A204.1 (cell line): ENCODE measurements at regions not wholly inside any gene's neighbourhood (a gene's known extent, or its start where the extent isn't known, plus 50 kb on each side); places are given as distances from the start of the nearest gene placed in this dataset.
"Not testable (repeated sequence)": the region's sequence is repeated elsewhere in the genome, so short reads cannot be mapped to it uniquely, and the experiment has no call there.

Experiments used
- FAIRE-seq: peaks from 2 replicates; lab custom pipeline; 2012; peaks lifted over from hg19 to GRCh38; lab: Jason Lieb, UNC

DNA sequence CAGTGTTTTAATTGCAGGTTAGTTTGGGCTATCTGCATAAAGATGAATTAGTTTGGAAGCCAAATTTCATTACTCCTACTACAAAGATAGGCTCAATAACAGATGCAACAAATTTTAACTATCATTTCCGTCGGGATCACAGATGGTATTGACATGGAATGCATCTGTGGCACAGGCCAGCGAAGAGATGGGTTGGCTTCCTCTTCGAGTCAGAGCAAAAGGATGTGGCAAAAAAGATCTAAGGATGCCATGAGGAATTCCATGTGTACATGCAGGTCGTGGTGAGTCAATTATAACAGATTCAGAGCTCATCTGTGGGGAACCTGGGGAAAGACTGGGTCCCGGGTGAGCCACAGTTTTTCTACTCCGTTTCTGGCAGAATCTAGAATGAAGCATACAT lies 83.0 kb upstream of the CITED2 start:
- no peak for FAIRE-seq

DNA sequence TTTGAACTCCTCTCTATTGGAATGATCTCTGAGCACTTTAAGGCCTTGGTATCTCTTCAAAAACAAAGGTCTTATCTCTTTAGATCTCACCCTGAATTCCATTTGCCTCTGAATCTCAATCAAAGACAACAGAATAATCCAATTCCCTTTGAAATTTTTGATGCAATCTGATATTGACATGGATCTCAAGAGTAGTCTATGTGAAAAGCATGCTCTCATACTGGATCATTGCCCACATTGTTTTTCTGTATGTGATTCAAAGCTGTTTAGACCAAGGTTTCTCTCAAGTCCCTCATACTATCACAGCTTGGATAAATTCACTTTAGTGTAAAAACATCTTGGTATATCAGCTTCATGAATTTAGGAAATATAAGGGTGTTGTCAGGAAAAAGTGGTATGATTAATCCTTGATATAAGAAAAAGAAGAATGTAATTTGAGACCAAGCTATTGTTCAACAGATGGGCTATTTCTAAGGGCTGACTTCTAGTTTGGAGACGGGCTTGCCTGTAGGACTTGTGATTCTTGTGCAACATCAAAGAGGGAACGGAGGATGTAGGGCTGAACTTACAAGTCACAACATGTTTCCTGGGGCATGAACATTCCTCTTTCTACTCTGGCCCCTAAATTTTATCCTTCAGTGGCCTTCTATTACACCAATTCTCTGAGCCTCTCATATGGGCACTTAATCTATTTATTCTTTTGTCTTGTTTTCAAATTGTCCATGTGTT lies 77.9 kb upstream of the CITED2 start:
- FAIRE-seq: no peak

DNA sequence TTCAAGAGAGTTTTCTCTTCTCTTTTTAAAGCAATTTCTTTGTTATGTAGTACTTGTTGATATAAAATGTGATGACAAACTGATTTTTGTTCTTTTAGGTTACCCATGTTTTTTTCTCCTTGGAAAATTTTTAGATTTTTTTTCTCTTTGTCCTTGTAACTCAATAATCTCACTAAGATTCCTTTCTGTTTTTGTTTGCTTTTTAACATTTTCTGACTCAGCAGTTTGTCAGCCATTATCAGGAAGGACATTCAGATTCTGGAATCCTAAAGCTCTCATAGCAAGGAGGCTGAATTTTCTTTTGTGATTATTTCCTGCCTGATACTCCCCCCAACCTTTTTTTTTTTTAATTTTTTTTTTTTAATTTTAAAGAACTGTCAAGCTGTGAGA lies 75.2 kb upstream of the CITED2 start:
- no peak for FAIRE-seq

DNA sequence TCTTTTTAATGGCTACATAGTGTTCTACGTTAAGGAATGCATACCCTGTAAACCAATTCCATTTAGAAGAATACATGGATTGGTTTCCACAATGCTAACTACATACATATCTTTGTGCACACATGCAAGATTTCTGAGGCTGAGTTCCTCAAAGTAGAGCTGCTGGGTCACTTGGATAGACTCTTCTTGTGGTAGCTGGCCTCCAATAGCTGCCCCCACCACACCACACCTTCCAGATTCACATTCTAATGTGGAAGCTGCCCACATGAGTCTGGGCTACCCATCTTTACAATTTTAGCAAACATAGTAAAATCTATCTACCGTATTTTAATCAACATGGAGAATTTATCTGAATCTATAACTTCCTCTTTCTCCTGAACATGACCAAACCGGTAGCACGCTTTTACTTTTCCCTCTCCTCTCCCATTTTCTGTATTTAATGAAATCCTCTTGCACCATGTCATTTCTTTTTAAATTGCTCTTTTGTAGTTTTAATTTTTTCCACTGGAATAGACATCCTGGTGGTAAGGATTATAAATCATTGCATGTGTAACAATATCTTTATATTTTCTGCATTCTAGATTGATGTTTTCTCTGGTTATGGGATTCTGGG lies 74.7 kb upstream of the CITED2 start:
- no peak for FAIRE-seq

DNA sequence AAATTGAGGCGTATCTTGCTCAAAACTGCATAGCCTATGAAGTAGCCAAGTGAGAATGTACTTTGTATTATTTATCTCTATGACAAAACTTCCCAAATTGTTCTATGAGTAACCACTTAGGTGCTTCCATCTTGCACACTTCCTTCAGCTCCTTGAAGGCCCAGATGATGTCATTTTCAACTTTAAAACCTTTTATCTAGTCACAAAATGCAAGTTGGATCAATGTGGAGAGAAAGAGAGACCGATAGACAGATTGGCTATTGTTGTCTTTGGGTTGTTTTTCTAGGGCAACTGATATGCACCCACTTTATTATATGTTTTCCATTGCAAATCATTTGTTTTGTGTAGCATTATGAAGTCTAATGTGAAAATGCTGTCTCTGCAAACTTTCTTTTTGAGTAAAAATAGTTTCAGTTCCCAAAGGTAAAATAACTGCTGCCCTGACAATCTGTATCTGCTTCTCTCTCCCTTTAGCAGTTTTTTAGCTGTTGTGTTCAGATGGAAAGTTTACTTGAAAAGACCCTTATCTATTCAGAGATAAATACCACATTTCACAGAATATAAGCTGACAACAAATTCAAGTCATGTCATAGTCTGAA lies 73.7 kb upstream of the CITED2 start:
- no peak for FAIRE-seq

DNA sequence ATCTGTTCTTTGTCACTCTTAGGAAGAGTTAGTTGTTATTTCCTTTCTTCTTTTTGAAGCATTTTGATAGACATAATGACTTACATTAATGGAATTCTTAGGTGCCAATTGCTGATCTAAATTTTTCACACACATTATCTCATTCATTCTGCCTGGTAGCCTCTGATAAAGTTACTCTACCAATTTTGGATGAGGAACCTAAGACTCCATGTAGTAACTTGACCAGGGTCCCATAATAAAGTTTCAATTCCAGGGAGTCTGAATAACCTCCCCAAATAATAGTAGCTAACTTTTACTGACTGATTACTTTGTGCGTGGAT lies 73.2 kb upstream of the CITED2 start:
- FAIRE-seq: no peak

DNA sequence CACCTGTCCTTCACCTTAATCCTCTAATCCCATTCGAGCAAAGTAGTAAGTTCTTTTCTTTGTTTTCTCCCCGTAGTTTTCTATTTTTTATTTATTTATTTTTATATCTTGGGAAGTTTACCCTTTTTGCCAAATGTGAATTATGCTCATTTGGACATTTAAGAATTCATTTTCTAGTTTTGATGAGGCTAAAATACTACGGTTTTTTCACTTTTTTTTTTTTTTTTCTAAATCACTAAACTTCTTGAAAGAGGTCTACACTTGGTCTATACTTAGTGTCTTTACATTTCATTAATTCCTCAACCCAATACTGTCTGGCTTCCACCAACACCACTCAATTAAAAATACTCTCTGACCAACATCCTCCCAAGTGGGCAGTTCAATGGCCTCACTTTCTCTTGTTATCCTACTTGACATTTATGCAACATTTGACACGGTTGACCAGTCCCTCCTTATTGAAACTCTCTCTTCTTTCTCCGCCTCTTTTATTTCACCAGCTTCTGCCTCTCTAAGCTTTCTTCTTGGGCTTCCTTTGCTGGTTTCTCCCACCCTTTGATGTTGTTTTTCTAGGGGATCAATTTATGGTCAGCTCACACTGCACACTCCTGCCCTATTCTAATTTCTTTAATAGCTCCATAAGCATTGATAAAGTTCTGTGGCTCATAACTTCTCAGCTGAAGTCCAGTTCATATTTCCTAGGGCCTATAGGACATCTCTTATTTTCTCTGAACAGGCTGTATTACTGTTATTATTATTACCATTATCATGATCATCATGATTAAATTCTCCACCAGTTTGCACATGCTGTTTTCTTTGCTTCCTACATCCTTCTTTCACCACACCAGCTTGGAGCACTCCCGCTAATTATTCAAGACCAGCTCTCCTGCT lies 72.6 kb upstream of the CITED2 start:
- no peak for FAIRE-seq

DNA sequence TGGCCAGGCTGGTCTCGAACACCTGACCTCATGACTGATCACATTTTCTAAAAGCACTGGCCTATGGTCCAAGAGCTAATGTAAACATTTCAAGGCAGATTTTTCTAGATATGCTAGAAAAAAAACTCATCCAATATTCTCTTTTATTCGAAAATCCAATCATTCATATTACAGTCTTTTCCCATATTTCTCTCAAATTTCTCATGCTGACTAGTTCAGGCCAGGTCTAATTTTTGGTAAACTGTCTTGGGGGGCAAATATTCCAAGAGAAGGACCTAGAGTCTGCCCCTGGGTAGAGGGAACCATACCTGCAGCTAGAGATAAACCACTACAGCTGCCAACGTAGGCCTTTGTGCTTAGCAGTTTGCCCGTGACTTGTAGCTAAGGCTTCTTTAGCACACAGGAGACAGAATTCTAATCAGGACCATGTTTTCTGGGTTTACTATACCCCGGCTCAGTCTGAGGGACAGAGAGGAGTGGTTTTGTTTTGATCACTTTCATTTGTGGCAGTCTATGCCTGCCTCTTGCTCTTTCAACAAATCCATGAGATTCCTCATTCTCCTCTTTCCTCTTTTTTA lies 71.8 kb upstream of the CITED2 start:
- no peak for FAIRE-seq

DNA sequence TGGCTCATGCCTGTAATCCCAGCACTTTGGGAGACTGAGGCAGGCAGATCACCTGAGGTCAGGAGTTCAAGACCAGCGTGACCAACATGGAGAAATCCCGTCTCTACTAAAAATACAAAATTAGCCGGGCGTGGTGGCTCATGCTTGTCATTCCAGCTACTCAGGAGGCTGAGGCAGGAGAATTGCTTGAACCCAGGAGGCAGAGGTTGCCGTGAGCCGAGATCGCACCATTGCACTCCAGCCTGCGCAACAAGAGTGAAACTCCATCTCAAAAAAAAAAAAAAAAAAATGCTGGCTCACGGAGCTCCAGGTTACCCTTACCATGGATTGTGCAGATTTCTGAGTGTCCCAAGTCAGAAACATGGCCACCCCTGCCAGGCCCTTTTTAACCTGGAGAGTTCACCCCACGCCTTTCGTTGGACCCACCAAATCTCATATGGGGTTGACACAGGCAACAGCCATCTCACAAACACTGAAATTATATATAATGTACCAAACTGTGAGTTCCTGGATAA lies 69.9 kb upstream of the CITED2 start:
- not testable (repeated sequence) for FAIRE-seq

DNA sequence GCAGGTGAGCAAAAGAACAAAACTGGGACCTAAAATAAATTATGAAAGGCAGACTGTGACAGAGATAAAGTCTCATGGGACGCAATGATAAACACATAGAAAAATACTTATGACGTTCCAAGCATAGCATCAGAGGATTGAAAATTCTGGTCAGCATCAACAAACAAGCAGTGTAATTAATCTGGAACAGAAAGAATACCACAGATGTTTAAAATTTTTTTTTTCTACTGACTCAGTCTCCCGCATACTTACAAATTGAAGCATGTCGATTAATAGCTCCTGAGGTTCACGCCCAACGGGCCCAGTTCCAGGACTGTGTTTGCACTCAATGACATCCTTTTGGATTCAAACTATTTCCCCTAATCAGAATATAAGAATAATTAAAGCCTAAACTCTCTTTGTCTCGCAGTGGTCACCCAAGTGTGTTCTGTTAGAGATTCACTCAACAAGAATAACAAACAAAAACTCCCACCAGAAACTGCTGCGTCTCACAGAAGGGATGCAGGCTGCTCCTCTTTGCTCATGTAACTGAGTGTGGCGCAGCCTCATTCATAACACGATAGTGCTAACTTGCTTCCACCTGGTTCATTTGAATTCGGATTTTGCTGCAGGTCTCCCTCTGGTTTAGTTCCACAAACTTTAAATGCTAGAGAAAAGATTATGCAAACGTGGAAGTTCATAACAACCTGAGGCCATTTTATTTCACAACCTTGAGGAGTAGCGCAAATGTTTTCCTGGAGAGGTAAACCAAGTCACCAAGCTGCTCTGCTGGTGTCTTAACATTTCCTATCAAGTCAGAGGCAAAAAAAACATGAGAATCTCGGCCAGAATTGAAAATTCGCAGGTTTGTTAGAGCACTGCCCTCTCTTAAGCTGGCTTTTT lies 69.0 kb upstream of the CITED2 start:
- no peak for FAIRE-seq

DNA sequence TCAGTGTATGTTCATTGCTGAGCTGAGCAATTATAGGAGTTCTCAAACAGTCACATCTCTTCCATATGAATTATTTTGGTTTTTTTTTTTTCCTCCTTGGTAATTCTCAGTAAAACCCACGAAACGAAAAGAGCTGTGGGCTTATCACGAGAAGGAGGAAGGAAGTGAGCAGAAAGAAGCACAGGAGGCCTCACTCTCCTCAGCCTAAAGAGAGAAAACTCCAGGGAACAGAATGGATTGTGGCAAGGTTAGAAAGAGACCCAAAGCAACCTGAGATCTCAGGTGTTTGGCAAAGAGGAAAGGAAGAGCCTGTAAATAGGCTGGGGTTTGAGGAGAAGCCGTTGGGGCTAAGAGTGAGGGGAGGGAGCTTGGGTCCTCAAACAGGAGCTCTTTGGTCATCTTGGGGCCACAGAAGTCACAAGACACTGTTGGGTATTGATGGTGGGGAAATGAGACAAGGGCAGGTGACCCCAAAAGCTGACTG lies 67.8 kb upstream of the CITED2 start:
- FAIRE-seq: no peak

DNA sequence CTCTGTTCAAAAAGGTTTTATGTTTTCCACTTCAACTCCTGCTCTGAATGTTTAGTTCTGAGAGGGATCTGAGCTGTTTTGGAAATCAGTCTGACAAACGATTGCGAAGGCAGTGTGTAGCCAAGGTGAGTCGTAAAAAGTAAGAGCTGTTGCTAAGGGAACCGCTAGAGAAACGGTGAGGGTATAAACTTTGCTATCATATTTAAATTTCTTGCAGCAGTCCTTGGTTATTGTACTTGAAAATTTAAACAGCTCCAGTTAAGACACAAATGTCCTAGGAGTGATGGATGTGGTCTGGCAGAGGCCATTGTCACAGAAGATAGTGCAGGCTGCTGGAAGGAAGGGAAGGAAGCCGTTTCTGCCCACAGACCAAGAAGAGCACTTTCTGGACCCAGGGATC lies 64.9 kb upstream of the CITED2 start:
- FAIRE-seq: no peak

DNA sequence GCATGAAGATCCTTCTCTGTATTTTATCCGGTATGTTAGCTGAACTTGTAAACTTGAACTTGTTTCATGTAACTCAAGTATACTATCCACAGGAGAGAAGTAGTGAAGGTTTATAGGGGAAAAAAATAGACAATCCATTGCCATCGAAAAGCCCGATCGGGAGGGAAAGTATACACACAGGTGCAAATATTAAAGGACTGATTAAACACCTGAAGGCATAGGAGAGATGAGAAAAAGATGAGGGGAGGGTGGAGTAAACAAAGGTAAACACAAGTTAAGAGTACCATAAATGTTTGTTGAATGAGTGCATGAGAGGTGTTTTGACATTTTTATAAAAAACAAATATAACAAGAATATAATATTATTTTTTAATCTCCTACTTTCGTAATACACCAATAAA lies 64.3 kb upstream of the CITED2 start:
- FAIRE-seq: no peak

DNA sequence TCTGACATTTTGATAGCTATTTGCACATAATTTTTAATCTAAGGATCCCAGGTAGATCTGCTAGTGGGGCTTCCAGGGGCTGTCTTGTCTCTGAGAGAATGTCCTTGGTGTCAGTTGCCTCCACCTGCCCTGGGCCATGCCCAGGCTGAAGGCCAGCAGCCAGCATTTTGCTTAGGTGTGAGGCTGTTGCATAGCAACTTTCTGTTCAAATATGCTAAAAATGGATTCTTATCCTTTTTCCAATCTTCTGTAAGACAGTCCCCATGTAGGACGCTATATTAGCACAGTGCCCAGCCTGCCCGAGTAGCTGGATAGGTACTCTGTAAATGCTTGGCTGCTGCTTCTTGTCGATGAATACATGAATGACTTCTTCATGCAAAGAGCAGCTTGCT lies 62.5 kb upstream of the CITED2 start:
- no peak for FAIRE-seq

DNA sequence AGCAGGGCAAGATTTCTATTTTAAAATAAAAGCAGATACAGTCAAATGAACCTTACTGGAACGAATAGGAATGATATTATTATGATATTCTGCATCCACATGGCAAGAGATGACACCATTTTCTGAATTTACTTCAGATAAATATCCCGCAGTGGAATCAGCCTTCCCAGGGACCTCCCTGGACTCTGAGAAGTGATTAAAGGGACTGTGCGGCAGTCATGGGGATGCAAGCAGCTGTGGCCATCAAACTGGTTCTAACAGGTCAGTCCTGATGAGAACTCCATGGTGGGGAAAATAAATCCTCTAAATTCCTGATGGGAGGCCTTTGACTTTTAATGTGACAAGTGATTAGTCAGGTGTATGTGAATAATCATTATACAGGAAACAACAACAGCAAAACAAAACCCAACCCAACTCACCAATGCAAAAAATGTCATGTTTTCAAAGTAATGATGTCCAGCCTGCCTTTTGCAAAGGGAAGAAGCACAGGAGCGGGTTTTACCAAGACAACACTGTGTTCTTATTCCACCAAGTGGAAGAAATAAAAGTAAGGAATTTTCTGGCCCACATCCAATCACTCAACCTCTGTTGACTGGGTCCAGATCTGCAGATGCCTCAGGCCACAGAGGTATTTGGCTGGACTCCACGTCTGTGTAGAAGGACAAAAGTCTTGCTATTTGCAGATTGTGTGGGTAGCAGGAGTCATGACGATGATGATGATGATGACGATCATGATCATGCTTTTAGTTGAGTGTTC lies 61.9 kb upstream of the CITED2 start:
- FAIRE-seq: no peak

DNA sequence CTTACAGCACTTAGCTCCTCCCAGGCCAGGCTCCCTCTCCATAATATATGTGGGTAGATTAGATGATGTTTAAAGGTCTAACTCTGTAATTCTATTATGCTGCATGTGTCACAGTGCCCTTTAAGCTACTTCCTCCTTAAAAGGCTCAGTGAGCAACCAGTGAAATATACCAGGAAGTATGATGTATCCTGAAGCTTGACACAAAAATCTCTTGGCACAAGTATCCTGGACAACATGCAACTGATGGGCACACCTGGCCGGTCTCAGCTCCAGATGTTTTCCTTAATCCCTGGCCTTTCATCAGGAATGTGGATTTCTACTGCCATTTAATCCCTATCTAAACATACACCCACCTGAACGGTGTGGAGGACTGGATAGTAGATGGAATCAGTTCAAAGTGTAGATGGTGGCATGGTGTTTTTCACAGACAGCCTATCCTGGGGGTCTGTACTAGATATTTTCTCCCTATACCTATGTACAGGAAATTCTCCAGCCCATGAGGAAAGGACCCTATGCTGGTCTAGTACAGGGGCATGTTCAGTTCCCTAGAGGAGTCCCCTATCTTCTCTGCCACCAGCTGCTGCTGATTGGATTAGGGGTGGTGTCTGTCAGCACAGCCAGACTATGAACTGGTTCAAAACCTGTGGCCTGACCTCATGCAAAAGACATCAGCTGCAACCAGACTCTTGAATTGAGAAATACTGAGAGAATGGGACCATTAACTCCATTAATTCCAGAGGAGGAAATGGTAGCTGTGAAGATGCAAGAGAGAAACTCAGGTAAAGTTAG lies 59.4 kb upstream of the CITED2 start:
- FAIRE-seq: no peak

DNA sequence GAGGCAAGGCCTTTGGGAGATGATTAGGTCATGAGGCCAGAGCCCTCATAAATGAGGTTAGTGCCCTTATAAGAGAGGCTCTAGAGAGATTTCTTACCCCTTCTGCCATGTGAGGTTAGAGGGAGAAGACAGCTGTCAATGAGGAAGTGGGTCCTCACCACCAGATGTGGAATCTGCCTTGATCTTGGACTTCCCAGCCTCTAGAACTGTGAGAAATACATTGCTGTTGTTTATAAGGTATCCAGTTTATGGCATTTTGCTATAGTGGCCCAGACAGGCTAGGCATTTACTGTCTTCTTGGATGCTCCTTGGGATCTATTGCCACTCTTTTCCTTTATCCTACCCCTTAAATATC lies 57.1 kb upstream of the CITED2 start:
- FAIRE-seq: no peak

DNA sequence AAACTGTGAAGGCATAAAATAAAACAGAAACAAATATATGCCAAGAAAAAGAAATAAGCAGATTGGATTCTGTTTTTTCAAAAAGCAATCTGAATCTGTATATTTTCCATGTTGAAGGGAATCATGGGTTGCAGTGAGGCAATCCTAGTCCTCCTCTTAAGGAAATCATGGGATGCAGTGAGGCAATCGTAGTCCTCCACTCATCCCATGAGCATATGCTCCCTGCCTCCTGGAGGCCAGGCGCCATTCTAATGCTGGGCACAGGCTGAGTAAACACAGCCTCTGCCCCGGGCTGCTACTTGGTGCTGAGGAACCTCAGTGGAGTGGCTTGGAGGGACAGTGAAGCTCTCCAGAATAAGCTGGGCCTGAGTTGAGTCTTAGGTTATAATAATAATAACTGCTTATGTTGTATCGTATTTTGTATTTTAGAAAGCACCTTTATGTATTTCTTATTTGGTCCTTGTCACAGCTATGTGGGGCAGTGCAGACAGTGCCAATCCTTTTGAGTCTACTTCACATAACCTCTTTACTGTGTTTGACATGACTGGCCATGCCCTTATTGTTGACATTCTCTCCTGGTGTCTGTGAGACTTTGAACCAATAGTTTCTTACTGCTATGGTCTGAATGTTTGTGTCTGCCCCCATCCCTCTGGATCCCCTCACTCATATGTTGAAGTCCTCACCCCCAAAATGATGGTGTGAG lies 56.6 kb upstream of the CITED2 start:
- no peak for FAIRE-seq

DNA sequence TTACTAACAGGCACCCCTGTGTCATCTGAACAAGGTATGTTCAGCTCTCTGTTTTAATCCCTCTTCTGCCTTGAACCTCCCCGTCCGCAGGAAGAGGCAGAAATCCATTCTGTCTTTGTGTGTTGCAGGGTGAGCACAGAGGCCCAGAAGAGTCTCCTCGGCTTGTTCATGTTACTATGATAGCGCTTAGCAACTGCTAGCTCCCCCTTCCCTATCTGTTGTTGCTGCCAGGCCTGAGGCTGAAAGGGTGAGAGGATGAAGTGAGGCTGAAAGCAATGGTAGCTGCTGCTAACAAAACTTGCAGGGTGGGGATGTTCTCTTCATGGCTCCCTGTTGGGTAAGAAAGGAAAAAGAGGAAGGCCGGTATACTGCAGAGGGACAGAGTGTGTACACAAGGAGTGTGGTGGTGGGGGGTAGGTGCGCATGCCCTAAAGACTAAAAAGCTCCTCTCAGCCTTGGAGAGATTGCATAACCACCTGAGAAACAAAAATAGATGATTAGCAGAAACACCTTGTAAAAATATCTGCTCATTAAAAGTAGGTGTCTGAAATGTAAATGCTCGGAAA lies 55.2 kb upstream of the CITED2 start:
- FAIRE-seq: no peak
